Adrenal gland (tissue), 9 donors: ENCODE measurements at regions not wholly inside any gene's neighbourhood (a gene's known extent, or its start where the extent isn't known, plus 50 kb on each side); places are given as distances from the start of the nearest gene placed in this dataset.

Source experiments
- DNase-seq, 7 donors: peaks; one replicate each; pipeline ENCODE4 v3.0.0-alpha.2; 2019 to 2020
- H3K27ac ChIP-seq, 5 donors: fragments of 200-600 bp; sonication (generic) in 4 of 5; 1 replicate in 3 of 5; 2 replicates in 2 of 5; pipeline versions ENCODE4 v1.5.1 to v1.8.0; 2016 to 2020; ENCODE audit warnings: mild to moderate bottlenecking in 1 of 5
- H3K27me3 ChIP-seq: fragments of 200-600 bp; 2 replicates; pipeline ENCODE4 v1.8.0; 2021
- H3K36me3 ChIP-seq, 2 donors: fragments of 200-600 bp; replicated peaks in 1 of 2; 1 replicate in 1 of 2; 2 replicates in 1 of 2; pipeline versions ENCODE4 v1.5.1 to v1.8.0; 2018 to 2022
- H3K4me1 ChIP-seq, 2 donors: fragments of 200-600 bp; replicated peaks in 1 of 2; 1 replicate in 1 of 2; 2 replicates in 1 of 2; pipeline versions ENCODE4 v1.5.1 to v1.8.0; 2018 to 2021
- H3K4me3 ChIP-seq, 4 donors: fragments of 200-600 bp; sonication (generic) in 3 of 4; one replicate each; pipeline ENCODE4 v1.5.1; 2016 to 2018
- H3K9me3 ChIP-seq, 3 donors: fragments of 200-600 bp; sonication (generic) in 1 of 3; replicated peaks in 1 of 3; 1 replicate in 2 of 3; 2 replicates in 1 of 3; pipeline versions ENCODE4 v1.5.1 to v1.8.0; 2016 to 2021
- POLR2A ChIP-seq, 2 donors: fragments of 450-650 bp; IDR thresholded peaks; one replicate each; pipeline ENCODE4 v1.6.1; 2017; ENCODE audit warnings: antibody characterized with exemption in 2 of 2, mild to moderate bottlenecking in 2 of 2, moderate library complexity in 1 of 2
- WGBS, 4 donors: extraction: QIAGEN DNeasy Blood & Tissue Kit in 2 of 4; methylation state at CpG; one replicate each; pipeline versions ENCODE4 v1.1.5 to v1.1.7; 2013 to 2017; 5-methylcytosine and 5-hydroxymethylcytosine counted together
- intact Hi-C, 2 donors: fragments of 100-400 bp; cut with DNase I; formaldehyde crosslinking; loops; one replicate each; pipeline versions ENCODE4 v1.14.1 to v1.15.0; 2022 to 2023
- TF ChIP-seq, protein P1 (sequence below), 6 experiments: fragments of 450-650 bp in 4 of 6; fragments of 200-600 bp in 2 of 6; sonication (generic) in 1 of 6; IDR thresholded peaks; 1 replicate in 5 of 6; 2 replicates in 1 of 6; pipeline versions ENCODE4 v1.5.1 to v1.8.0; 2016 to 2021; ENCODE audit warnings: antibody characterized with exemption in 6 of 6, mild to moderate bottlenecking in 2 of 6, moderate library complexity in 1 of 6
- donor health status: healthy with polysubstance abuse.
- donor health status: Bipolar disorder and iron deficiency.
- donor health status: DM: yes; HTN: yes; CAD: no.
- donor health status: DM: no; HTN: no; CAD: no.
- donor health status: DM: no; HTN: no; CAD: no.

DNA sequence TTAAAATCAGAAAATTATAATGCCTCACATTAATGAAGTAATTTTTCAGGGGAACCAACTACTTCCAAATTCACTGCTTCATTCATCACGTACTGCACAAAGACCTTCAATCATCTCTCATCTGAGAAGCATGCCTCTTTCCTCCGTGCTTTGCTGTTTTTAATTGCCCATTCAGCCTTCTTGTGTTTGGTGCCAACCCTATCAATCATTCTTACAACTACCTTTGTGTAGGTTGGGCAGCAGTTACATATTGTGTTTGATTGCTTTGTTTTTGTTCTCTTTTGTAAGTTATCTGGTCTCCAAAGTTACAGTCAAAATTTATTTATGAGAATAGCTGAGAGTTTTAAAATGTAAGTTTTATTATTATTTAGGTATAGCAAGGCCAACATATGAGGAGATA, 549.0 kb upstream of the SLC8A1 start:
- H3K27ac ChIP-seq, result no peak overlapping the region
- no peaks in the 10 kb centered on the region for H3K27me3 ChIP-seq
- WGBS, 4 donors, result 56 to 76% (median 65%) methylated on average over 2 of the region's 2 CpGs
- intact Hi-C loops, result no loop called here
- H3K4me3 ChIP-seq, result no peak overlapping the region
- H3K4me1 ChIP-seq, result no peaks in the 10 kb centered on the region
- no peak for DNase-seq
- no peaks in the 10 kb centered on the region for H3K9me3 ChIP-seq
- no peaks in the 10 kb centered on the region for H3K36me3 ChIP-seq
- no peak for TF ChIP-seq POLR2A (IDR thresholded peaks at IDR 0.05)
- TF ChIP-seq, protein P1, sequence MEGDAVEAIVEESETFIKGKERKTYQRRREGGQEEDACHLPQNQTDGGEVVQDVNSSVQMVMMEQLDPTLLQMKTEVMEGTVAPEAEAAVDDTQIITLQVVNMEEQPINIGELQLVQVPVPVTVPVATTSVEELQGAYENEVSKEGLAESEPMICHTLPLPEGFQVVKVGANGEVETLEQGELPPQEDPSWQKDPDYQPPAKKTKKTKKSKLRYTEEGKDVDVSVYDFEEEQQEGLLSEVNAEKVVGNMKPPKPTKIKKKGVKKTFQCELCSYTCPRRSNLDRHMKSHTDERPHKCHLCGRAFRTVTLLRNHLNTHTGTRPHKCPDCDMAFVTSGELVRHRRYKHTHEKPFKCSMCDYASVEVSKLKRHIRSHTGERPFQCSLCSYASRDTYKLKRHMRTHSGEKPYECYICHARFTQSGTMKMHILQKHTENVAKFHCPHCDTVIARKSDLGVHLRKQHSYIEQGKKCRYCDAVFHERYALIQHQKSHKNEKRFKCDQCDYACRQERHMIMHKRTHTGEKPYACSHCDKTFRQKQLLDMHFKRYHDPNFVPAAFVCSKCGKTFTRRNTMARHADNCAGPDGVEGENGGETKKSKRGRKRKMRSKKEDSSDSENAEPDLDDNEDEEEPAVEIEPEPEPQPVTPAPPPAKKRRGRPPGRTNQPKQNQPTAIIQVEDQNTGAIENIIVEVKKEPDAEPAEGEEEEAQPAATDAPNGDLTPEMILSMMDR (IDR thresholded peaks at IDR 0.05), result no peak

DNA sequence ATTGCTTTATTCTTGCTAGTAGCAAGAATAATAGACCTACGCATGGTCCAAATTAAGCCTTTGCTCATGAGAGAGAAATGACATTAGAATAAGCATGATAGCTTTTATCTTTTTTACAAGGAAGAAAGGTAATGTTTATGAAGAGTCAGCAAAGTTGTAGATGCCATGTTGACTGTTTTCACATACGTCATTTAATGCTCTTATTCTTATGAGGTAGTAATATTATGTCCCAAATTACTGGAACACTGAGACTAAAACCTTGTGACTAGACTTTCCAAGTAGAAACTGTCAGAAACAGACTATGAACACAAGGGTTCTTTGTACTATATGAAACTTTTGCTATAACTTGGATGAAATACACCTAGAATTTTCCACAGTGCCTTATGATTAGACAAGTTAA, 552.8 kb upstream of the SLC8A1 start:
- Histone ChIP-seq H3K27ac (no peak overlapping the region), H3K36me3 (no peaks in the 10 kb centered on the region), H3K9me3 (no peaks in the 10 kb centered on the region), H3K4me1 (no peaks in the 10 kb centered on the region), H3K4me3 (no peak overlapping the region), H3K27me3 (no peaks in the 10 kb centered on the region)
- 88 to 97% (median 93%) methylated on average over 2 of the region's 2 CpGs for WGBS, 4 donors
- DNase-seq, result no peak
- no peak for TF ChIP-seq POLR2A (IDR thresholded peaks at IDR 0.05)
- TF ChIP-seq, protein P1 (IDR thresholded peaks at IDR 0.05), result no peak
- intact Hi-C loops, result no loop called here

DNA sequence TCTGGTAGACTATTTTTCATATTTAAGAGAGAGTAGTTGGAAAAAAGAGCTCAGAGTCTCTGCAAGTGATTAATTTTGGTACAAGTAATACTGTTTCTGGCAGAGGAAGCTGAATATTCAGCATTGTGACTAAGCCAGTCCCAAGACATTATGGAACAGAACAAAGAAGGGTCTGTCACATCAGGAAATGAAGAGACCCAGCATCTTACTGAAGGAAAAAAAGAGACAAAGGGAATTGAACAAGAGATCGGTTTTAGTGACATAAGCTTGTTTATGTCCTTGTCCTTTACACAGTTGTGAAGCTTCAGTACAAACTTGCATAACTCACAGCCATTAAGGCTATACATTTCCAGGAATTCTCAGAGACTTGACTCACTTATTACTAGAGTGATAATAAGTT, 568.5 kb upstream of the SLC8A1 start:
- H3K36me3 ChIP-seq, result no peaks in the 10 kb centered on the region
- H3K27ac ChIP-seq, result no peak overlapping the region
- no peak for TF ChIP-seq POLR2A (IDR thresholded peaks at IDR 0.05)
- no peak for DNase-seq
- no peaks in the 10 kb centered on the region for H3K4me1 ChIP-seq
- no peaks in the 10 kb centered on the region for H3K9me3 ChIP-seq
- H3K27me3 ChIP-seq, result no peaks in the 10 kb centered on the region
- H3K4me3 ChIP-seq, result no peak overlapping the region
- intact Hi-C loops, result no loop called here
- 8 to 47% (median 35%) methylated on average over 1 of the region's 1 CpG for WGBS, 4 donors

DNA sequence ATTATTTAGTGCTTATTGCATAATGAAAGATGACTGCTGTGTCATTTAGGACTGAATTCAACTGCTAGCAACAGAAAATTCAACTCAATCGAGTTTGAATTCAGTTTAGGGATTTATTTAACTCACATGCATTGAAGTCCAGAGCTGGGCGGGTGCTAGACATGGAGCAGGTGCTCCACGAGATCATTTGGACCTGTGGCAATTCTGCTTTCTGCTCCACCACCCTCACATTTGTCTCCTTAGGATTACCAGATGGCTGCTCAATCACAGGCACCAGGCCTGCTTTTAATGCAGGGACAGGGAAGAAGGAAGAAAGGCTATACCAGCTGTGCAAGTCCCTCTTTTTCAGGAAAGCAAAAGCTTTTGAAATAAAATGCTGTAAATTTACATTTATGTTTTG, 572.9 kb upstream of the SLC8A1 start:
- 72 to 80% (median 77%) methylated on average over 3 of the region's 3 CpGs for WGBS, 4 donors
- no peak for DNase-seq

DNA sequence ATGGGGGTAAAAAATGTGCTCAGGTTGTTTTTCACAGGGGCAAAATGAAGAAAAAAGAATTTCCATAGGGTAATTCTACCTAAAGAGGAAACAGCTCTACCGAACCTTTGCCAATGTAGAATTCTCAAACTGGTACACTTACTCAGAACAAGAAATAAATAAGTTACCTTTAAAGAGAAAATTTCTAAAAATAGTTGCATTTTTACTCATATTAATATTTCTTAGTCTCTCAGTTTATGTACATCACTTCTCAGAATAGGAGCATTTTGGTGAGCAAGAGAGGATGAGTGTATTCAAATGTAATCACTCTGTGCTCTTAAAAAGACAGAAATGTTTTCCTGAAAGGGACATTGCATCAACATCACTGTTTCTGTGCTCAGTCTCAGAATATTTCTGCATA, 574.7 kb upstream of the SLC8A1 start:
- WGBS, 4 donors, result 82 to 96% (median 88%) methylated on average over 1 of the region's 1 CpG
- no peak for DNase-seq
- intact Hi-C loops, result no loop called here
- no peak overlapping the region for H3K27ac ChIP-seq
- no peaks in the 10 kb centered on the region for H3K4me1 ChIP-seq
- H3K4me3 ChIP-seq, result no peak overlapping the region
- H3K36me3 ChIP-seq, result no peaks in the 10 kb centered on the region
- no peaks in the 10 kb centered on the region for H3K27me3 ChIP-seq
- TF ChIP-seq POLR2A (IDR thresholded peaks at IDR 0.05), result no peak
- TF ChIP-seq, protein P1 (IDR thresholded peaks at IDR 0.05), result no peak
- no peaks in the 10 kb centered on the region for H3K9me3 ChIP-seq

More for the DNA sequence above, 572.9 kb upstream of the SLC8A1 start:
- no peaks in the 10 kb centered on the region for H3K9me3 ChIP-seq
- no peak overlapping the region for H3K27ac ChIP-seq
- H3K27me3 ChIP-seq, result no peaks in the 10 kb centered on the region
- H3K4me1 ChIP-seq, result no peaks in the 10 kb centered on the region
- intact Hi-C loops, result no loop called here
- H3K4me3 ChIP-seq, result no peak overlapping the region
- no peaks in the 10 kb centered on the region for H3K36me3 ChIP-seq
- TF ChIP-seq, protein P1 (IDR thresholded peaks at IDR 0.05), result no peak
- TF ChIP-seq POLR2A (IDR thresholded peaks at IDR 0.05), result no peak
